ENCODE measurements at regions not wholly inside any gene's neighbourhood (a gene's known extent, or its start where the extent isn't known, plus 50 kb on each side); places are given as distances from the start of the nearest gene placed in this dataset.
"Not testable (repeated sequence)": the region's sequence is repeated elsewhere in the genome, so short reads cannot be mapped to it uniquely, and the experiment has no call there.

GRCh38 chr10:29387269-29387668 lies 98.4 kb downstream of the LYZL1 start:
- no peak for DNase-seq
- H3K36me3 ChIP-seq (replicated peaks; ENCODE audit: control insufficient read depth, insufficient read depth, low read length): no peaks in the 10 kb centered on the region
- H3K27me3 ChIP-seq (ENCODE audit: control insufficient read depth, insufficient read depth, low read length): no peaks in the 10 kb centered on the region
- H3K4me3 ChIP-seq (ENCODE audit: insufficient read depth, low read depth, low read length): no peak overlapping the region

GRCh38 chr10:29388112-29388511 lies 99.2 kb downstream of the LYZL1 start:
- not testable (repeated sequence) for DNase-seq; H3K27me3 ChIP-seq (ENCODE audit: control insufficient read depth, insufficient read depth, low read length); H3K36me3 ChIP-seq (replicated peaks; ENCODE audit: control insufficient read depth, insufficient read depth, low read length); H3K4me3 ChIP-seq (ENCODE audit: insufficient read depth, low read depth, low read length)

DNA sequence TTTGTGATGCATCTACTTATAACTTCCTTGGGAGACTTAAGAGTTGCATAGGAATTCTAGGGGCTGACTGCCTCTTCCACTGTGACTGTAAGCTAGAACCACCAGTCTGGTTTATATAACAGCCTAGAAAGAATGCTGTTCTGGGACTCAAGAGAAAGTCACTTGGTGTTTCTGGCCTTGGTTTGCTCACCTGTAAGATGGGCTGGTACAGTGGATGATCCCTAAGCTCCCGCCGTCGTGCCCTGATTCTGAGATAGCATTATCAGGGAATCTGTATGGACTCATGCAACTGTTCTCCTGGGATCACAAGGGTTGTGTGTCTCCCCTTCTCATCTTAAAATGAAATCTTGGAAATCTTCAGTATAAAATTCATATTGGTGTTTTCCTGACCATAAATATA lies 100.6 kb downstream of the LYZL1 start:
- Histone ChIP-seq H3K4me3 (ENCODE audit: insufficient read depth, low read depth, low read length) (no peak overlapping the region), H3K27me3 (ENCODE audit: control insufficient read depth, insufficient read depth, low read length) (no peaks in the 10 kb centered on the region), H3K36me3 (replicated peaks; ENCODE audit: control insufficient read depth, insufficient read depth, low read length) (no peaks in the 10 kb centered on the region)
- no peak for DNase-seq

GRCh38 chr10:29389935-29390334 lies 101.1 kb downstream of the LYZL1 start:
- no peaks in the 10 kb centered on the region for H3K27me3 ChIP-seq (ENCODE audit: control insufficient read depth, insufficient read depth, low read length)
- no peak overlapping the region for H3K4me3 ChIP-seq (ENCODE audit: insufficient read depth, low read depth, low read length)
- DNase-seq: no peak
- H3K36me3 ChIP-seq (replicated peaks; ENCODE audit: control insufficient read depth, insufficient read depth, low read length): no peaks in the 10 kb centered on the region

DNA sequence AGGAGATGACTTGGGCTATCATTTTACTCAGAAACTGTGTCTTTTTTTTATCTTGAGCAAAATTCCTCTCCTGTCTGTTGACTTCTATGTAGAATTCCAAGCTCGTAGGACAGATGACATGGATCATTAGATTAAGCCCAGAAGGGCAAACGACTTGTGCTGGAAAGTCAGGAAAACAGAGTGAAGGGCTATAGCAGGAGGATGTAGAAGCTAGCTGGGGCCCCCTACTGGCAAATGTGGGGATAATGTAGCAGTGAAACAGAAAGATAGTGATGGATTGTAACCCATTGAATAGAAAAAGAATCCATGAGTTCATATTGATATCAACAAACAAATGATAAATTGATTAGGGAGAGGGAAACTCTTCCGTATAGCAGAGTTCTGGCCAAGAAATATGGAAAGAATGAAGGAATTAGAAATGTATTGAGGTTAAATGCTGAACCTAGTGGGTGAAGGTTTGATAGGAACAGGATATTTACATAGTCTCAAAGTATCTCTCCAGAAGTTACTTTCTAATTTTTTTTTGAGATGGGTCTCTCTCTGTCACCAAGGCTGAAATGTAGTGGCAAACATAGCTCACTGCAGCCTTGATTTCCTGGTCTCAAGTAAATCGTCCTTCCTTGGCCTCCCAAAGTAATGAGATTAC lies 103.6 kb downstream of the LYZL1 start:
- peak; percentile 63 for DNase-seq
- Histone ChIP-seq H3K27me3 (ENCODE audit: control insufficient read depth, insufficient read depth, low read length) (no peaks in the 10 kb centered on the region), H3K36me3 (replicated peaks; ENCODE audit: control insufficient read depth, insufficient read depth, low read length) (no peaks in the 10 kb centered on the region), H3K4me3 (ENCODE audit: insufficient read depth, low read depth, low read length) (no peak overlapping the region)

- no peak overlapping the region for H3K4me3 ChIP-seq (ENCODE audit: insufficient read depth, low read depth, low read length)
- no peaks in the 10 kb centered on the region for H3K27me3 ChIP-seq (ENCODE audit: control insufficient read depth, insufficient read depth, low read length)
- peak; percentile 42 for DNase-seq
- no peaks in the 10 kb centered on the region for H3K36me3 ChIP-seq (replicated peaks; ENCODE audit: control insufficient read depth, insufficient read depth, low read length)
These were observed 105.6 kb downstream of the LYZL1 start for GRCh38 chr10:29394321-29394932.

DNA sequence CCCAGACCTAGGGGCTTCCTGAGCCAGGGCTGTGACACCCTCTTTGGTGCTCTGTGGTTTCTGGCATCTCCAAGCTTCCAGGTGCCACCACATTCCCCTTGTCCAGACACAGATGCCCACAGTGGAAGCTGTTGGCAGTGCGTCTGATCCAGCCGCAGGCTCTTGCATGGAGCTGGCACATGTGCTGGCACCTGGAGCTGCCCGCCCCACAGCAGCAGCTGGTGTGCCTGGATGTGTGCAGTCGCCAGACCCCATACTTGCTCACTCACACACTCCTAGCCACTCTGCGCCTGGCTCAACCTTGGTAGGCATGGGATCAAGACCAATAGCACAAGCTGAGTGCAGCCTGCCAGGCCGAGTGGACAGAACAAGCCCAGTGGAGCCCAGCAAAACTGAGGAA lies 106.5 kb downstream of the LYZL1 start:
- DNase-seq: no peak
- Histone ChIP-seq H3K27me3 (ENCODE audit: control insufficient read depth, insufficient read depth, low read length) (no peaks in the 10 kb centered on the region), H3K36me3 (replicated peaks; ENCODE audit: control insufficient read depth, insufficient read depth, low read length) (no peaks in the 10 kb centered on the region), H3K4me3 (ENCODE audit: insufficient read depth, low read depth, low read length) (no peak overlapping the region)

GRCh38 chr10:29397221-29397620 lies 108.4 kb downstream of the LYZL1 start:
- no peak for DNase-seq
- Histone ChIP-seq H3K4me3 (ENCODE audit: insufficient read depth, low read depth, low read length) (no peak overlapping the region), H3K36me3 (replicated peaks; ENCODE audit: control insufficient read depth, insufficient read depth, low read length) (no peaks in the 10 kb centered on the region), H3K27me3 (ENCODE audit: control insufficient read depth, insufficient read depth, low read length) (no peaks in the 10 kb centered on the region)

- Histone ChIP-seq H3K4me3 (ENCODE audit: insufficient read depth, low read depth, low read length) (no peak overlapping the region), H3K36me3 (replicated peaks; ENCODE audit: control insufficient read depth, insufficient read depth, low read length) (no peaks in the 10 kb centered on the region), H3K27me3 (ENCODE audit: control insufficient read depth, insufficient read depth, low read length) (no peaks in the 10 kb centered on the region)
- no peak for DNase-seq
These were observed 114.3 kb downstream of the LYZL1 start for GRCh38 chr10:29403208-29403607.

- no peak overlapping the region for H3K4me3 ChIP-seq (ENCODE audit: insufficient read depth, low read depth, low read length)
- DNase-seq: no peak
- H3K27me3 ChIP-seq (ENCODE audit: control insufficient read depth, insufficient read depth, low read length): no peaks in the 10 kb centered on the region
- no peaks in the 10 kb centered on the region for H3K36me3 ChIP-seq (replicated peaks; ENCODE audit: control insufficient read depth, insufficient read depth, low read length)
These were observed 118.5 kb downstream of the LYZL1 start for GRCh38 chr10:29407280-29407858.

Data from H7 (cell line).